22Rv1 (cell line): ENCODE measurements at regions not wholly inside any gene's neighbourhood (a gene's known extent, or its start where the extent isn't known, plus 50 kb on each side); places are given as distances from the start of the nearest gene placed in this dataset.

ENCODE experiments used
- H3K27ac ChIP-seq: fragments of 450-650 bp; 2 replicates; pipeline ENCODE4 v1.5.1; 2017
- CTCF ChIP-seq: fragments of 450-650 bp; IDR thresholded peaks from 2 replicates; pipeline ENCODE4 v1.5.1; 2017; ENCODE audit warnings: mild to moderate bottlenecking
- ZFX ChIP-seq: fragments of 450-650 bp; IDR thresholded peaks from 2 replicates; pipeline ENCODE4 v1.6.1; 2017; ENCODE audit warnings: antibody characterized with exemption, borderline replicate concordance

- H3K27ac ChIP-seq = no peak overlapping the region
- TF ChIP-seq ZFX (no peak), CTCF (no peak)
Observed at GRCh38 chr5:141800617-141801016, 77.6 kb downstream of the PCDH1 start.

- H3K27ac ChIP-seq = no peak overlapping the region
- TF ChIP-seq CTCF (no peak), ZFX (no peak)
Observed at GRCh38 chr5:141799507-141800167, 78.6 kb downstream of the PCDH1 start.

GRCh38 chr5:141797425-141797824, 80.8 kb downstream of the PCDH1 start:
- no peak overlapping the region for H3K27ac ChIP-seq
- TF ChIP-seq ZFX = no peak
- no peak for TF ChIP-seq CTCF

GRCh38 chr5:141795421-141795820, 82.8 kb downstream of the PCDH1 start:
- no peak overlapping the region for H3K27ac ChIP-seq
- no peak for TF ChIP-seq CTCF

- no peak overlapping the region for H3K27ac ChIP-seq
- TF ChIP-seq ZFX = no peak
- TF ChIP-seq CTCF = no peak
Observed at GRCh38 chr5:141793881-141794280, 84.3 kb downstream of the PCDH1 start.

- H3K27ac ChIP-seq = no peak overlapping the region
- TF ChIP-seq ZFX (no peak), CTCF (no peak)
Observed at GRCh38 chr5:141793403-141793802, 84.8 kb downstream of the PCDH1 start.

- H3K27ac ChIP-seq = no peak overlapping the region
- TF ChIP-seq CTCF (no peak), ZFX (no peak)
Observed at GRCh38 chr5:141790630-141791029, 87.6 kb downstream of the PCDH1 start.
